K562 (cell line): ENCODE measurements at regions not wholly inside any gene's neighbourhood (a gene's known extent, or its start where the extent isn't known, plus 50 kb on each side); places are given as distances from the start of the nearest gene placed in this dataset.

Experiments
- ATAC-seq: fragments of 200-7000 bp; cut with Tn5 transposase; 3 replicates; pipeline ENCODE4 v1.9.1; 2020; ENCODE audit warnings: moderate library complexity
- BruUV-seq: library from RNA; stranded (reverse); fragments of 400-500 nt; replicated peaks from 2 replicates; lab custom pipeline; 2021; lab: Mats Ljungman, UMichigan
- CTCF ChIA-PET: fragments of 300-600 bp; formaldehyde crosslinking; extraction: SDS; loops from one replicate; lab custom pipeline; 2021; ENCODE audit warnings: low intra/inter-chr PET ratio; lab: Yijun Ruan, JAX
- POLR2A ChIA-PET: fragments of 300-600, 350-650 bp; sonication (Branson Sonifier 250); formaldehyde crosslinking; extraction: SDS; loops from one replicate; lab custom pipeline; 2021; ENCODE audit warnings: antibody characterized with exemption, inconsistent platforms; lab: Yijun Ruan, JAX
- DNase-seq, 4 experiments: peaks; one replicate each; pipeline versions ENCODE4 v3.0.0 to v3.0.0-alpha.2; 2011 to 2018; ENCODE audit warnings: low spot score in 3 of 4, mixed read lengths in 3 of 4; ENCODE audit errors: extremely low read depth in 1 of 4
- FAIRE-seq: peaks from 2 replicates; lab custom pipeline; 2011; peaks lifted over from hg19 to GRCh38; lab: Jason Lieb, UNC
- H2AFZ ChIP-seq: 2 replicates; pipeline ENCODE4 v1.6.0; 2011; ENCODE audit warnings: low read depth, low read length, control low read depth, inconsistent platforms
- H3K27ac ChIP-seq: fragments of 200-600 bp; 3 replicates; pipeline ENCODE4 v1.8.0; 2011; ENCODE audit warnings: low read depth, mild to moderate bottlenecking, control low read depth, inconsistent platforms, low read length, moderate library complexity, mixed read lengths; ENCODE audit errors: extremely low read depth
- H3K27me3 ChIP-seq, 2 experiments: fragments of 300-600 bp in 1 of 2; 2 replicates in 1 of 2; 3 replicates in 1 of 2; pipeline versions ENCODE4 v1.6.0 to v1.8.0; 2011; ENCODE audit warnings: inconsistent platforms in 2 of 2, low read length in 2 of 2, mild to moderate bottlenecking in 1 of 2, mixed read lengths in 1 of 2, moderate library complexity in 1 of 2; ENCODE audit not compliant: control insufficient read depth in 2 of 2, insufficient read depth in 2 of 2
- H3K36me3 ChIP-seq: fragments of 300-600 bp; 3 replicates; pipeline ENCODE4 v1.8.0; 2011; ENCODE audit warnings: mild to moderate bottlenecking, low read length, inconsistent platforms; ENCODE audit not compliant: control insufficient read depth, insufficient read depth
- H3K4me1 ChIP-seq, 2 experiments: fragments of 200-600 bp in 1 of 2; replicated peaks in 1 of 2; 2 replicates in 1 of 2; 3 replicates in 1 of 2; pipeline versions ENCODE4 v1.5.1 to v1.8.0; 2011; ENCODE audit warnings: inconsistent platforms in 2 of 2, low read length in 2 of 2, mild to moderate bottlenecking in 1 of 2, mixed read lengths in 1 of 2, moderate library complexity in 1 of 2; ENCODE audit not compliant: control insufficient read depth in 2 of 2, insufficient read depth in 2 of 2
- H3K4me2 ChIP-seq: 2 replicates; pipeline ENCODE4 v1.6.1; 2011; ENCODE audit warnings: low read length, control low read depth, inconsistent platforms, mixed read lengths; ENCODE audit not compliant: insufficient read depth
- H3K4me3 ChIP-seq: fragments of 200-600 bp; sonication (generic), shearing (Covaris generic); 2 replicates; pipeline ENCODE4 v1.5.1; 2016; ENCODE audit warnings: control low read depth, inconsistent platforms
- H3K79me2 ChIP-seq: fragments of 200-600 bp; 3 replicates; pipeline ENCODE4 v1.8.0; 2011; ENCODE audit warnings: low read length, inconsistent platforms; ENCODE audit not compliant: control insufficient read depth, insufficient read depth
- H3K9ac ChIP-seq, 2 experiments: 2 replicates each; pipeline versions ENCODE4 v1.6.0 to v1.6.1; 2011; ENCODE audit warnings: low read depth in 2 of 2, low read length in 2 of 2, control low read depth in 1 of 2, inconsistent platforms in 1 of 2, mild to moderate bottlenecking in 1 of 2, mixed read lengths in 1 of 2; ENCODE audit not compliant: insufficient read depth in 1 of 2
- H3K9me1 ChIP-seq: one replicate; pipeline ENCODE4 v1.6.0; 2011; ENCODE audit warnings: inconsistent platforms, mild to moderate bottlenecking, low read length, moderate library complexity; ENCODE audit not compliant: control insufficient read depth, insufficient read depth
- H3K9me3 ChIP-seq: replicated peaks from 2 replicates; pipeline ENCODE4 v1.5.1; 2011; ENCODE audit warnings: low read depth, low read length, inconsistent platforms; ENCODE audit not compliant: control insufficient read depth, insufficient read depth
- H4K20me1 ChIP-seq: replicated peaks from 2 replicates; pipeline ENCODE4 v1.6.1; 2011; ENCODE audit warnings: low read length, inconsistent platforms, mixed read lengths; ENCODE audit not compliant: control insufficient read depth, insufficient read depth
- ATF3 ChIP-seq, 2 experiments: fragments of 450-650 bp in 1 of 2; sonication (generic) in 1 of 2; formaldehyde crosslinking in 1 of 2; IDR thresholded peaks in 1 of 2; conservative IDR thresholded peaks in 1 of 2; 2 replicates each; pipeline versions ENCODE4 v1.6.1 to v1.8.1; 2016 to 2023; ENCODE audit warnings: mild to moderate bottlenecking in 2 of 2, moderate library complexity in 2 of 2, inconsistent platforms in 1 of 2, missing genetic modification reagents in 1 of 2
- EHMT2 ChIP-seq: fragments of 450-650 bp; IDR thresholded peaks from 2 replicates; pipeline ENCODE4 v1.6.1; 2018; ENCODE audit warnings: antibody characterized with exemption
- ELF4 ChIP-seq: fragments of 450-650 bp; formaldehyde crosslinking; IDR thresholded peaks from 2 replicates; pipeline ENCODE4 v1.4.0; 2022; ENCODE audit warnings: missing genetic modification characterization
- ESRRB ChIP-seq: fragments of 250-450 bp; sonication (Bioruptor Pico); IDR thresholded peaks from 2 replicates; pipeline ENCODE4 v1.5.0; 2020; ENCODE audit warnings: mild to moderate bottlenecking, moderate library complexity, borderline replicate concordance
- HMGXB4 ChIP-seq: sonication (generic); formaldehyde crosslinking; IDR thresholded peaks from 2 replicates; pipeline ENCODE4 v1.8.1; 2023; ENCODE audit warnings: mild to moderate bottlenecking, missing genetic modification reagents
- MNT ChIP-seq, 2 experiments: fragments of 450-650 bp; conservative IDR thresholded peaks; 2 replicates each; pipeline ENCODE4 v1.6.1; 2017; ENCODE audit warnings: mild to moderate bottlenecking in 2 of 2, moderate library complexity in 2 of 2
- NONO ChIP-seq, 2 experiments: fragments of 200-400 bp in 1 of 2; fragments of 450-650 bp in 1 of 2; formaldehyde crosslinking in 1 of 2; IDR thresholded peaks; 2 replicates each; pipeline ENCODE4 v1.6.1; 2017; ENCODE audit warnings: low read depth in 2 of 2, mild to moderate bottlenecking in 2 of 2, moderate library complexity in 2 of 2, low read length in 1 of 2
- PHTF2 ChIP-seq: fragments of 250-450 bp; sonication (Bioruptor Pico); IDR thresholded peaks from 2 replicates; pipeline ENCODE4 v1.5.0; 2021; ENCODE audit warnings: mild to moderate bottlenecking
- RB1 ChIP-seq: fragments of 450-650 bp; IDR thresholded peaks from 2 replicates; pipeline ENCODE4 v1.6.1; 2017; ENCODE audit warnings: low read depth, mild to moderate bottlenecking
- SREBF2 ChIP-seq: sonication (generic); formaldehyde crosslinking; IDR thresholded peaks from 2 replicates; pipeline ENCODE4 v1.4.0; 2020; ENCODE audit warnings: mild to moderate bottlenecking, missing genetic modification reagents
- TCF3 ChIP-seq: sonication (generic); formaldehyde crosslinking; IDR thresholded peaks from 2 replicates; pipeline ENCODE4 v1.4.0; 2020; ENCODE audit warnings: mild to moderate bottlenecking, missing genetic modification reagents
- UBTF ChIP-seq, 2 experiments: IDR thresholded peaks; 2 replicates each; pipeline ENCODE4 v1.6.1; 2012; ENCODE audit warnings: improper control_type of control experiment in 2 of 2, low read depth in 2 of 2, low read length in 2 of 2, borderline replicate concordance in 1 of 2
- ZBED1 ChIP-seq: IDR thresholded peaks from 2 replicates; pipeline ENCODE4 v1.6.1; 2014
- ZFP36 ChIP-seq: fragments of 150-350 bp; IDR thresholded peaks from 2 replicates; pipeline ENCODE4 v1.6.1; 2018; ENCODE audit warnings: low read length, low read depth; ENCODE audit not compliant: partially characterized antibody
- ZNF316 ChIP-seq: fragments of 450-650 bp; IDR thresholded peaks from 2 replicates; pipeline ENCODE4 v1.6.1; 2016
- ZNF445 ChIP-seq: fragments of 250-450 bp; sonication (Bioruptor Pico); IDR thresholded peaks from 2 replicates; pipeline ENCODE4 v1.4.0; 2020; ENCODE audit warnings: low read depth, mild to moderate bottlenecking, moderate library complexity
- ZSCAN29 ChIP-seq: fragments of 450-650 bp; IDR thresholded peaks from 2 replicates; pipeline ENCODE4 v1.6.1; 2017
- WGBS: fragments of 100-300 bp; shearing (Covaris generic); methylation state at CpG from one replicate; pipeline ENCODE4 v1.1.6; 2016; ENCODE audit warnings: low coverage, mixed read lengths; ENCODE audit not compliant: insufficient coverage; ENCODE audit errors: missing lambda C conversion rate; 5-methylcytosine and 5-hydroxymethylcytosine counted together
- in situ Hi-C: fragments of 300-500 bp; cut with MboI; formaldehyde crosslinking; loops from 4 replicates; pipeline ENCODE4 v1.15.0; 2018; ENCODE audit warnings: inconsistent platforms, mixed read lengths
- intact Hi-C: fragments of 100-400 bp; cut with micrococcal nuclease; formaldehyde crosslinking; loops from 2 replicates; pipeline ENCODE4 v1.14.2; 2022
- TF ChIP-seq, protein P1 (sequence below): fragments of 250-450 bp; sonication (Bioruptor Pico); IDR thresholded peaks from 2 replicates; pipeline ENCODE4 v1.8.0; 2021; ENCODE audit warnings: moderate library complexity, mild to moderate bottlenecking, inconsistent platforms

GRCh38 chrX:35122756-35123155 lies 180.2 kb downstream of the FAM47B start:
- DNase-seq (no peak), FAIRE-seq (no peak), ATAC-seq (no peak)
- no peaks in the 10 kb centered on the region for H4K20me1 ChIP-seq
- H3K9ac ChIP-seq: no peak overlapping the region
- H2AFZ ChIP-seq: no peak overlapping the region
- no TSS peak for BruUV-seq
- intact Hi-C loops: no loop called here
- no peaks in the 10 kb centered on the region for H3K9me1 ChIP-seq
- POLR2A ChIA-PET: no interaction called here
- no peaks in the 10 kb centered on the region for H3K79me2 ChIP-seq
- in situ Hi-C loops: no loop called here
- H3K27me3 ChIP-seq: no peaks in the 10 kb centered on the region
- CTCF ChIA-PET: no interaction called here
- H3K4me1 ChIP-seq: no peaks in the 10 kb centered on the region
- no peaks in the 10 kb centered on the region for H3K9me3 ChIP-seq
- no peak overlapping the region for H3K4me3 ChIP-seq
- no peaks in the 10 kb centered on the region for H3K36me3 ChIP-seq
- H3K27ac ChIP-seq: no peak overlapping the region
- H3K4me2 ChIP-seq: no peak overlapping the region
- 0% methylated on average over 1 of the region's 1 CpG for WGBS
- TF ChIP-seq, protein P1, sequence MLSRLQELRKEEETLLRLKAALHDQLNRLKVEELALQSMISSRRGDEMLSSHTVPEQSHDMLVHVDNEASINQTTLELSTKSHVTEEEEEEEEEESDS (CRISPR knock-in tag): no peak
- TF ChIP-seq ELF4: no peak
- no peak for TF ChIP-seq ZSCAN29
- no peak for TF ChIP-seq HMGXB4
- no peak for TF ChIP-seq ESRRB (CRISPR knock-in tag)
- no peak for TF ChIP-seq NONO (IDR thresholded peaks at IDR 0.05; ENCODE audit: low read depth in 2 of 2, low read length in 1 of 2)
- TF ChIP-seq PHTF2 (CRISPR knock-in tag): no peak
- TF ChIP-seq ZNF445 (CRISPR knock-in tag): no peak
- TF ChIP-seq ZBED1: no peak
- TF ChIP-seq ATF3 (IDR thresholded peaks at IDR 0.05): no peak
- TF ChIP-seq ATF3 (CRISPR knock-in tag; conservative IDR thresholded peaks at IDR 0.05): no peak
- no peak for TF ChIP-seq UBTF (IDR thresholded peaks at IDR 0.05; ENCODE audit: borderline replicate concordance in 1 of 2, low read depth in 2 of 2, low read length in 2 of 2)
- TF ChIP-seq ZNF316: no peak
- TF ChIP-seq SREBF2 (CRISPR knock-in tag): no peak
- TF ChIP-seq MNT (conservative IDR thresholded peaks at IDR 0.05): no peak
- TF ChIP-seq RB1: no peak
- TF ChIP-seq ZFP36: no peak
- no peak for TF ChIP-seq EHMT2
- no peak for TF ChIP-seq TCF3 (CRISPR knock-in tag)
